ENCODE measurements at regions not wholly inside any gene's neighbourhood (a gene's known extent, or its start where the extent isn't known, plus 50 kb on each side); places are given as distances from the start of the nearest gene placed in this dataset.

- DNase-seq = no peak
These were observed 145.2 kb upstream of the ETS2 start for GRCh38 chr21:38660333-38661196.

DNA sequence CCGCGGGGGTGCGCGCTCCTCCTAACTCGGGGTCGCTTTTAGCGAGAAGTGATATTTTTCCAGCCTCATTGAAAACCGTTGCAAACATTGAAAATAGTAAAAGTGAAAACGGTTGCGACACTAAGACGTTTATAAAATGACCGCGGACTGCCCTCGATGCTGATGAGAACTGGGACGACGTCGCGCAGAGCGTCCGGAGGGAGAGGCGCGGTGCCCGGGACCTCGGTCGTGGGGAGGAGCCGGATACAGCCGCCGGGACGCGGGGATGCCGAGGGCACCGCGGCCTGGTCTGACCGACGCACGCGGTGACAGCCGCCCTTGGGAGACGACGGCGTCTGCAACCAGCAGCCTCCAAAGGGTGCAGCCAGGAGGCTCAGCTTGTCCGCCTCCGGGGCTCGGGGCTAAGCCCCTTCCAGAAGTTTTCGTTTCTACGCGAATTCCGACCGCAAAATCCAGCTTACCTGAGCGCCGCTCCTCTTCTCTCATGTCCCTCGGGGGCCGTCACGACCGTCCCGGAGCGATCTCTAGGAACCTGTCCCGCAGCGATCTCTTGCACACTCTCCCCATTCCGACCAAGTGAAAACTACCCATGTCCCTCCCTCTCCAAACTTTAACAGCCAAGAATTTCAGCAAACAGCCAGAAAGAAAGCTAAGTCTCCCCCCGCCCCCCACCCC lies 144.4 kb upstream of the ETS2 start:
- no peak for DNase-seq

DNA sequence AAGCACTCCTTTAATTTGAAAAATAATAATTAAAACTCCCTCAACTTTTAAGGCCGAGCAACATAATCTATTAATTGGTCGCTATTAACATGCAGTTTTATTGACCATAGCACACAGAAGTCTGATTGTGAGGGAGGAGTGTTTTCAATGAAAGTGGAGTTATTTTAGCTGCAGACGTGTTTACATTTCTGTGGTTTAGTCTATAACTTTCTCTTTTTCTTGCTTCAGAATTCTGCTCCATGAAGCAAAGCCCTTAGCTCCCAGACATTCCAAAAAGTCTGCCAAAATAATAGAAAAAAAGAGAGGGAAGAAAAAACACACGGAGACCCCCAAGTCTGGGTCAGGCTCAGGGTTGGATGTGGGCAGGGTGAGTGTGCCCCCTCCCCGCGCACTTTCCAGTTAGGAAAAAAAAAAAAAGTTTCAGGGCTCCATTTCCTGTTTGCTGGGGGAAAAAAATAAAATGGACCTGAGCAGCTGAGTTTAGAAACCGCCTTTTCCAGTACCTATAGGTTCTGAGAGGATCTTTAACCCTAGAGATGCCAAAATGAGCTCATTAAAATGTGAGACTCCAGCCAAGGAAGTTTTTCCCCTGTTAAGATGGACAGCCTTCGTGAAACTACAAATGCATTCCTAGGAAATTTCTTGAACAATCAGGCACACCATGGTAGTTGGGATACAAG lies 143.7 kb upstream of the ETS2 start:
- DNase-seq = no peak

DNA sequence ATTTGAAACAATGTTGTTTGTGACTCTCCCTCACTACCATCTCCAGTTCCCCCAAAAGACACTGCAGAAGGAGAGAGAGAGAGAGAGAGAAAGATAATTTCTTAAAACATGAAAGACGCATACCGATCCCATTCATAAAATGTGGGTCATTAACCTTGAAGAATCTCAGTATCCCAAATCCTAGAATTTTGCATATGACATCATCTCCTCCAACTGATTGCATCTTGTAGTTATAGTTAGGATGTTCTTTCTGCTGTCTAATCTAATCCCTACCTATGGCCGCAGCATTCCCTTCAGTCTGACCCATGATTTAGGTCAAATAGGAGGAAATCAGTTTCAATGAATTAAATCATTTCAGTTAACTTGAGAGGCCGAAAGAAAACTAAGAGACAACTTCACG lies 142.4 kb upstream of the ETS2 start:
- no peak for DNase-seq

- no peak for DNase-seq
These were observed 141.4 kb upstream of the ETS2 start for GRCh38 chr21:38664315-38664714.

DNA sequence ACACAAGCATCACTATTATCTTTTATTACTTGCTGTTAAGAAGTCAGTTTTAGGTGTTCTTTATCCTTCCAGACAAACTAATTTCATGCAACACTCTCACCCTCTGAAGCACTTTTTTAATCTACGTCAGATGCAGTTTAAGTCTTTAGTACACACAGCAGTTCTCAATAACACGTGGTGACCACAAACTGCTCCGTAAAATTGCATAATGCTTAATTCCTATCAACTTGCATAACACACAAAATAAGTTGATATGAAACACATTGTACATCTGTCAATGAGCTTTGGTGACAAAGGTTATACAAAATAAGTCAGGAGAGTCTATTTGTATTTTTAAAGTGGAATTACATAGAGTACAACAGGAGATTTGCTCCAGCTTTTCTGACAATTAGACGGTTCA lies 140.9 kb upstream of the ETS2 start:
- DNase-seq = no peak

DNA sequence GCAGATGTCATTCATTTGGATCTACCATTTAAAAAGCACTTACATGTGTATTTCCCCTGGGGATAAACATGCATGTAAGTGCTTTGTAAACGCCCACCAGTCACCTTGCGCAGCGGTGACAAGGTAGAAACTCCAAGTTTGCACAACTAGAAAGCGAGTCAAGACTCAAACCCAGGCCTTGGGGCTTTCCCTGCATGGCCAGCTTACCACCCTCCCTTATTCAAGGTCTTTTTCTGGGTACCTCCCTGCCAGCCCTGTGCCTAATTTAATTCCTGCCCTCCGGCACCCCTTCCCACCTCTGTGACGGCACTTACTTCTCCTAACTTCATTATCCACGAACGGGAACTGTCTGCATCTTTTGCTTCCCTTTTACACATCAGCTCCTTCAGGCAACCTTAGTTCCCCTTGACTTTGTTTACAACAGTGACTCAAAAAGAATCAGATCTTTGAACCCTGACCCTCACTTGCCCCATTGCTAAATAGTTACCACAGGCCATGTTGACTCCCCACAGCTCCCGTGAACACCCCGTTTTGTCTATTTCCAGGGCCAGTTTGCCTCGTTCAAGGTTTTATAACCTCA lies 138.3 kb upstream of the ETS2 start:
- DNase-seq = no peak

GRCh38 chr21:38668067-38668466 lies 137.7 kb upstream of the ETS2 start:
- no peak for DNase-seq

GRCh38 chr21:38668541-38668940 lies 137.2 kb upstream of the ETS2 start:
- no peak for DNase-seq

DNA sequence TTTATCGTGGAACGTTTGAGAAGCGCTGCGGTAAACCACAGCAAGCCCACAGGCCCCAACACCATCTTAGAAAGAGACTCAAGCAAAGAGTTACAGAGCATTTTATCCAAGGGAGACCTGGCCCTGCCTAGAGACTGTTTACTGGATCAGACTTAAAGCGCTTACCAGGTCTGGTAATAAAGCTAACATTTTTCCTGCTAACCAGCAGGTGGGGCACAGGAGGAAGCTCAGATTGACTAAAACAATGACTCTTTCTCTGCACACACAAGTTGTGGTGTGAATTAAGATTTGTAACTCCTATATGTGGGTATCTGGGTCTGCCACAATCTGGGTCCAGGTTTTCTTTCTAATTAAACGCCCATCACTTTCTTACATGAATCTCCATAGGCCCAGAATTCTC lies 136.5 kb upstream of the ETS2 start:
- DNase-seq = no peak

- no peak for DNase-seq
These were observed 134.9 kb upstream of the ETS2 start for GRCh38 chr21:38670861-38671260.

GRCh38 chr21:38671773-38672172 lies 134.0 kb upstream of the ETS2 start:
- DNase-seq = no peak

DNA sequence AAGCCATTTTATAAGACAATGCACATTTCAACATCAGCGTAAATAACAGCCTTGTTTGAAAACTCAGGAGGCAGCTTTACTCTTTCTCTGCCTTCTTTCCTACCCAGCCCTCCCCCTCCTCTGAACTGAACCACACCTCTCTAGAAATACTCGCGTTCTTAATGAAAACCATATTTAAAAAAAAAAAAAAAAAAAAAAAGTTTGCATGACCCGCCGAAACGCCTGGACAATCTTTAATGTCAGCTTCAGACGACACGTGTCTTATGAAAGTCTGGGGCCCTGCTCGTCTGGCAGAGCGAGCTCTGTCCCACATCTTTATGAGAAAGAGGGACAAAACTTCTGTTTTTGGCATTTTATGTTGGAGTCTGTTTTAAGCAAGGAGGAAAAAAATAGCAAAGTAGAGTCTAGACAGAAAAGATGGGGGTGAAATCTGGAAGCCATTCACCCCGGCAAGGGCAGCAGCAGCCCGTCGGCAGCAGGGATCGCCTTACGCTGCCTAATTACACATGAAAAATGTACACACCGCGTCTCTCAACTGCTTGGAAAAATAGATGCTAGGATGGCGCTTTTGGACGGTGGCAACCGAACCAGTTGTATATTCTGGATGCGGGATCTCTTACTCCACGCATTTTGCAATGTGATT lies 130.4 kb upstream of the ETS2 start:
- no peak for DNase-seq

- DNase-seq = no peak
These were observed 126.9 kb upstream of the ETS2 start for GRCh38 chr21:38678827-38679226.

DNA sequence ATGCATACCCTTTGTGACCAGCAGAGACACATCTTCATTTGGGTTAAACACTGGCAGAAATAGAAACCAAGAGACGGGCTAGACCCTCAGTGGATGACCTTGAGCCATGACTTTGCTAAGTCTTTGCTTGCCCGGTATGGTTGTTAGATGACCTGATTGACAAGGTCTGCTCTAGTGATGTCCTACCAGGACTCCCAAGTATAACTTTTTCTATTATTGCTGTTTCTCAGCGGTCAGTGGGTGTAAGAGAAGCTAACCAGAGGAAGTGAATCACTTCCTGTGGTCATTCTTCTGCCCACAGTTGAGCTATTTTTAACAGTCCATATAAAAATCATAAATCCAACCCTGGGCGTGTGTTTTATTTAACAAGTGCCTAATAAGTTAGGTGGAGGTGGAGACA lies 126.2 kb upstream of the ETS2 start:
- no peak for DNase-seq

DNA sequence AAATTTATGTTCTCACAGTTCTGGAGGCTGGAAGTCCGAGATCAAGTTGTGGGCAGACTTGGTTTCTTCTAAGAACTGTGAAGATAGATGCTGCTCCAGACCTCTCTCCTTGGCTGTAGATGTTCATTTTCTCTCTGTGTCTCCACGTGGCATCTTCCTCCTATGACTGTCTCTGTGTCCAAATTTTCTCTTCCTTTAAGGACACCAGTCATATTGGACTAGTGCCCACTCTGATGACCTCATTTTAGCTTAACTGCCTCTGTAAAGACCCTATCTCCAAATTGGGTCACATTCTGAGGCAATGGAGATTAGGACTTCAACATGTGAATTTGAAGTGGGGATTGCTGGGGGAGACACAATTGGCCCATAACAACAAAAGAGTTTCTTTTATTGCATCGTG lies 125.3 kb upstream of the ETS2 start:
- DNase-seq = no peak

DNA sequence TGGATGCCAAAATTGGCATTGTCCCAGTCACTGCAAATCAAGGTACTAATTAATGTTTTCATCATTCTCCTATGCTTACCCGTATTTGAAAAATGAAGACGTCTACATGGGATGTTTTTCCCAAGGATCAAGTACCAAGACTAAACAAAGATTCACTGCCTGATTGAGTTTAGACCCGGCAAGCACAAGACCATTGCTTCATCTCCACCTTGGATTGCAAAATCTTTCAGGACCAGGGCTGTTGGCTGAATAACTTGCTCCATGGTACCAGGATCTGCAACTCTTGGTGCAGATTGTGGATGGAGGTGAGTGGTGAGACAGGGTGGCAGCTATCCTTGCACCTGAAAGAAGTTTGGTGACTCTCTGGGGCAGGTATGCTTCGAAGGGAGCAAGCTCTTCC lies 122.5 kb upstream of the ETS2 start:
- no peak for DNase-seq

DNA sequence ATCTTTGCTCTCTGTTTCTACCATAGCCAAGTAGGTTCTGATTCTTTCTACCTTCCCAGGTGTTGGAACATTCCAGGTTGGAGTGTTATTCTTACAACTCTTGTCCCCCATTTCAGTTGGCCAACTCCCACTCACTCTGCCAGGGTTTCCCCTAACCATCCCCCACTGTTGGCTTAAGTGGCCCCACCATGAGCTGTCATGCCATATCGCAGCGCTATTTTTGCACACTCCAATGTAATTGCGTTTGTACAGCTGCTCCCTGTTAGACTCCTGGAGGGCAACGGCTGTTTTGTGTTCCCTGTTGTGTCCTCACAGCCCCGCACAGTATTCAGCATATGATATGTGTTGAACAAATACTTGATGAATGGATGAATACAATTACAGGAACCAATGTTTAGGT lies 117.7 kb upstream of the ETS2 start:
- peak; percentile 98 for DNase-seq

DNA sequence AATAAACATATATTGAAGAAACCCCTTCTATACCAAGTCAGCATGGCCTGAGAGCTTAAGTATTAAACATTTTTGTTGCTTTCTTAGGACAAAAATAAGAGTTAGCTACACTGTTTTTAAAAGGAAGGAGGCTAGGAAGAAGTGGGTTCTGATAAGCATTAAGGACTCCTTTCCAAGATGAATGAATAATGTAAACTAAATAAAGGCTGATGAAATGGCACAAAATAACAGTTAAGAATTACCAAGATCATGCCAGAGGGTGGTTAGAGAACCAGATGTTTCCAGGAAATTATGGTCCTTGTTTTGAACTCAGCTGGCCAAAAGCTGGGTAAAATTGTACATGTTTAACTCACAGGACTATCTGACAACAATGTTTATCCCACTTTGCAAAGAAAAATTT lies 114.1 kb upstream of the ETS2 start:
- no peak for DNase-seq

DNA sequence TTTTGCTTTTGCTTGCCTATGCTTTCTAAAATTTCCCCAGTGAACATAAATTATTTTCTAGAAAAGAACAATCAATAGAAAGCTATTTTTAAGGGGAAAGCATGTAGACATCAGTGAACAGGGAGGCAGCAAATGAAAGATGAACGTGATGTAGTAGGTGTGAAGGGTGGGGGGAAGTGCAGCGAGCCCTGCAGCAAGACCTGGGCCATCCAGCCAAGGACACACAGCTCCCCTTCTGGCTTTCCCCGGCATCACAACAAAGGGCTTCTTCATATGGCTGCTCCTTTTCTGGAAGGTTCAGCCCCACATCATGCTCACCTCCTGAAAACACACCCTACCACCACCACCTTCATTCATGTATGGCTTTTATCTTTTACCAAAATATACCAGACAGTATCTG lies 109.2 kb upstream of the ETS2 start:
- no peak for DNase-seq

GRCh38 chr21:38699048-38699447 lies 106.7 kb upstream of the ETS2 start:
- no peak for DNase-seq

GRCh38 chr21:38702196-38702595 lies 103.5 kb upstream of the ETS2 start:
- DNase-seq = no peak

GRCh38 chr21:38709876-38710275 lies 95.9 kb upstream of the ETS2 start:
- no peak for DNase-seq

Measured in NCI-H1092 (cell line).